ENCODE measurements at regions not wholly inside any gene's neighbourhood (a gene's known extent, or its start where the extent isn't known, plus 50 kb on each side); places are given as distances from the start of the nearest gene placed in this dataset.

- TF ChIP-seq CTCF (conservative IDR thresholded peaks at IDR 0.05 in 1 of 2, IDR thresholded peaks at IDR 0.05 in 1 of 2; ENCODE audit: low read depth in 1 of 2, low read length in 2 of 2), result no peak
- no peak for TF ChIP-seq EZH2 (IDR thresholded peaks at IDR 0.05; ENCODE audit: low read length, missing control alignments)
Observed at GRCh38 chr1:186609183-186609582, 71.0 kb downstream of the PTGS2 start.

Data from fibroblast of lung (primary cell).